ENCODE measurements at regions not wholly inside any gene's neighbourhood (a gene's known extent, or its start where the extent isn't known, plus 50 kb on each side); places are given as distances from the start of the nearest gene placed in this dataset.
"Not testable (repeated sequence)": the region's sequence is repeated elsewhere in the genome, so short reads cannot be mapped to it uniquely, and the experiment has no call there.

DNA sequence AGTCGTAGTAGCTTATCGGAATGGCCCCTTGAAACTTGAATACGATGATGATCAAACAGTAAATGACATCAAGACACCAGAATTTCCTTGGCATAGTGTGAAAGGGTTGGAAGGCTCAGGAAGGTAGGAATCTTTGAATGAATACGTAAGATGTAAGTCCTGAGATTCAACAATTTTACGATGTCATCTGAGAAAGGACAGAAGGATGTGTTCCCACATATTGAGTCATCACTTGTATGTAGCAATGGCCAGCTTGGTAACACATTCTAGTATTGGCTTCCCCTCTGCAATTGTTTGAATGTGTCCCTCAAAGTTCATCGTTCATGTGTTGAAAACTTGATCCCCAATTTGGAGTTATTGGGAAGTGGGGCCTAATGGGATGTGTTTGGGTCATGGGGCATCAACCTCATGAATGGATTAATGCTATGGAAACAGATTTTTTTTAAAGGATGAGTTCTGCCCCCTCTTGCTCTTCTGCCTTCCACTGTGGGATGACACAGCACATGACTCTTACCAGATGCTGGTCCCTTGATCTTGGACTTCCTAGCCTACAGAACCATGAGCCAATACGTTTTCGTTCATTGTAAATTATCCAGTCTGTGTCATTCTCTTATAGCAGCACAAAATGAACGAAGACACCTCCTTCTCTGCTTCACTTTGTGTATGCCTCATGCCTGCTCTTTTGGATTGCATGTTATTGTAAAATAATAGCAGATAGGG is 284.6 kb downstream of the BCAT1 start:
- no peak overlapping the region for H3K4me2 ChIP-seq
- FAIRE-seq, result no peak
- ChIA-PET CTCF (no interaction called here), POLR2A (no interaction called here)
- H3K9me3 ChIP-seq, result no peaks in the 10 kb centered on the region
- 22% methylated on average over 9 of the region's 9 CpGs for WGBS (ENCODE audit: missing lambda C conversion rate)
- TF ChIP-seq HOXB13 (CRISPR knock-in tag; IDR thresholded peaks at IDR 0.05; ENCODE audit: low read depth) (no peak), SREBF2 (IDR thresholded peaks at IDR 0.05) (no peak), RAD21 (conservative IDR thresholded peaks at IDR 0.05 in 1 of 2, IDR thresholded peaks at IDR 0.05 in 1 of 2) (no peak), ZSCAN20 (CRISPR knock-in tag; IDR thresholded peaks at IDR 0.05) (no peak), CBX2 (IDR thresholded peaks at IDR 0.05; ENCODE audit: borderline replicate concordance, low read depth) (no peak), SMC3 (IDR thresholded peaks at IDR 0.05) (no peak), FOXS1 (CRISPR knock-in tag; IDR thresholded peaks at IDR 0.05) (no peak), PHF8 (IDR thresholded peaks at IDR 0.05; ENCODE audit: borderline replicate concordance, low read depth) (no peak), CBX8 (IDR thresholded peaks at IDR 0.05) (no peak), HEYL (CRISPR knock-in tag; IDR thresholded peaks at IDR 0.05) (no peak), TFCP2L1 (CRISPR knock-in tag; IDR thresholded peaks at IDR 0.05) (no peak)
- no peak for DNase-seq (ENCODE audit: low read depth in 1 of 2, low spot score in 1 of 2)
- no peak overlapping the region for H3K27ac ChIP-seq
- H3K4me3 ChIP-seq, result no peak overlapping the region
- H3K4me1 ChIP-seq, result no peaks in the 10 kb centered on the region
- no peak for ATAC-seq

DNA sequence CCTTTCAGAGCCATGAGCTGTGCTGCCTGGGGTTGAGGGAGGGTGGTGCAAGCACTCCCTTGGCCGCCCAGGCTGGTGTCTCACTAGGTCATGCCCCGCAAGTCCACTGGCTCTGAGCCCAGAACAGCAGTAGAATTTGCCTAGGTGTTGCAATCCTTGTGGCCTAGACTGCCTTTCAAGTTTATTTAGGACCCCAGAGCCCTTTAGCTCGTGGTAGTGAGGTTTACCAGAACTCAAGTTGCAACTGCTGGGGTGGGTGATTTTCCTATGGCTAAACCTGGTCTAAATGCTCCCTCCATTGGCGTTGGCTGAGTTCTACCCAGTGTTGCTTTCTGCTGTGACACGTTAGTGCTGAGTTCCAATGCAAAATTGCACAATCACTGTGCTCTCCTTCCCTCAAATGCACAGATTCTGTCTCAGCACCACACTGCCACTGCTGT is 287.2 kb downstream of the BCAT1 start:
- POLR2A ChIA-PET, result no interaction called here
- DNase-seq (ENCODE audit: low read depth in 1 of 2, low spot score in 1 of 2) (no peak), FAIRE-seq (no peak), ATAC-seq (no peak)
- CTCF ChIA-PET, result no interaction called here
- 5% methylated on average over 4 of the region's 5 CpGs for WGBS (ENCODE audit: missing lambda C conversion rate)
- Histone ChIP-seq H3K9me3 (no peaks in the 10 kb centered on the region), H3K4me2 (no peak overlapping the region), H3K4me3 (no peak overlapping the region), H3K4me1 (no peaks in the 10 kb centered on the region), H3K27ac (no peak overlapping the region)
- TF ChIP-seq EHMT2 (IDR thresholded peaks at IDR 0.05; ENCODE audit: low read depth) (no peak), HDAC2 (IDR thresholded peaks at IDR 0.05) (no peak), NR3C1 (IDR thresholded peaks at IDR 0.05) (no peak), TP53 (CRISPR knock-in tag; IDR thresholded peaks at IDR 0.05) (no peak), SREBF2 (IDR thresholded peaks at IDR 0.05) (no peak), FOSB (CRISPR knock-in tag; IDR thresholded peaks at IDR 0.05) (no peak), POLR2A (IDR thresholded peaks at IDR 0.05; ENCODE audit: low read length) (no peak), ESRRA (IDR thresholded peaks at IDR 0.05; ENCODE audit: borderline replicate concordance, low read length) (no peak), JUN (IDR thresholded peaks at IDR 0.05) (no peak)

DNA sequence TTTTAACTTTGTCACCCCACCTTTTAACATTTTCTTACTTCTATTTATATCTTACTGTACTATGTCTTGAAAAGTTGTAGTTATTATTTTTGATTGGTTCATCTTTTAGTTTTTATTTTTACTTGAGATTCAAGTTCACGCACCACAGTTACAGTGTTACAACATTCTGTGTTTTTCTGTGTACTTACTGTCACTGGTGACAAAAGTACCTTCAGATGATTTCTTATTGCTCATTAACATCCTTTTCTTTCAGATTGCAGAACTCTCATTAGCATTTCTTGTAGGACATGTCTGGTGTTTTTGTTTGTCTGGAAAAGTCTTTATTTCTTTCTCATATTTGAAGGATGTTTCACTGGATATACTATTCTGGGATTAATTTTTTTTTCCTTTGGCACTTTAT is 289.9 kb downstream of the BCAT1 start:
- H3K4me2 ChIP-seq, result no peak overlapping the region
- ATAC-seq (no peak), FAIRE-seq (no peak), DNase-seq (ENCODE audit: low read depth in 1 of 2, low spot score in 1 of 2) (no peak)
- H3K4me1 ChIP-seq, result no peaks in the 10 kb centered on the region
- WGBS (ENCODE audit: missing lambda C conversion rate), result 6% methylated on average over 1 of the region's 1 CpG
- H3K27ac ChIP-seq, result no peak overlapping the region
- H3K9me3 ChIP-seq, result no peaks in the 10 kb centered on the region
- ChIA-PET POLR2A (no interaction called here), CTCF (no interaction called here)
- H3K4me3 ChIP-seq, result no peak overlapping the region
- no peak for TF ChIP-seq MAZ (IDR thresholded peaks at IDR 0.05; ENCODE audit: borderline replicate concordance, low read depth, low read length)
- TF ChIP-seq HOXA7 (CRISPR knock-in tag; IDR thresholded peaks at IDR 0.05), result no peak
- TF ChIP-seq, protein P1, sequence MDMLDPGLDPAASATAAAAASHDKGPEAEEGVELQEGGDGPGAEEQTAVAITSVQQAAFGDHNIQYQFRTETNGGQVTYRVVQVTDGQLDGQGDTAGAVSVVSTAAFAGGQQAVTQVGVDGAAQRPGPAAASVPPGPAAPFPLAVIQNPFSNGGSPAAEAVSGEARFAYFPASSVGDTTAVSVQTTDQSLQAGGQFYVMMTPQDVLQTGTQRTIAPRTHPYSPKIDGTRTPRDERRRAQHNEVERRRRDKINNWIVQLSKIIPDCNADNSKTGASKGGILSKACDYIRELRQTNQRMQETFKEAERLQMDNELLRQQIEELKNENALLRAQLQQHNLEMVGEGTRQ (IDR thresholded peaks at IDR 0.05), result no peak
- TF ChIP-seq, protein P2, sequence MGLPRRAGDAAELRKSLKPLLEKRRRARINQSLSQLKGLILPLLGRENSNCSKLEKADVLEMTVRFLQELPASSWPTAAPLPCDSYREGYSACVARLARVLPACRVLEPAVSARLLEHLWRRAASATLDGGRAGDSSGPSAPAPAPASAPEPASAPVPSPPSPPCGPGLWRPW (IDR thresholded peaks at IDR 0.05), result no peak

DNA sequence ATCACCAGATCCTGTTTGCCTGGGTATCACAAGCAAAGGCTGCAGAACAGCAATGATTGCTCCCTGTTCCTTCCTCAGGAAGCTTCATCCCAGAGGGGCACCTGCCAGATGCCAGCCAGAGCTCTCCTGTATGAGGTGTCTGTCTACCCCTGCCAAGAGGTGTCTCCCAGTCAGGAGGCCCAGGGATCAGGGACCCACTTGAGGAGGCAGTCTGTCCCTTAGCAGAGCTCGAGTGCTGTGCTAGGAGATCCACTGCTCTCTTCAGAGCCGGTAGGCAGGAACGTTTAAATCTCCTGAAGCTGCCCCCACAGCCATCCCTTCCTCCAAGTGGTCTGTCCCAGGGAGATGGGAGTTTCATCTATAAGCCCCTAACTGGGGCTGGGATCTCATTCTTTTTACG is 294.6 kb downstream of the BCAT1 start:
- POLR2A ChIA-PET; CTCF ChIA-PET; ATAC-seq; FAIRE-seq; H3K9me3 ChIP-seq; H3K4me2 ChIP-seq; H3K27ac ChIP-seq; H3K4me3 ChIP-seq; DNase-seq (ENCODE audit: low read depth in 1 of 2, low spot score in 1 of 2); H3K4me1 ChIP-seq: not testable (repeated sequence)
- WGBS (ENCODE audit: missing lambda C conversion rate), result 7% methylated on average over 4 of the region's 4 CpGs
